Lung (tissue), 11 donors: ENCODE measurements at regions not wholly inside any gene's neighbourhood (a gene's known extent, or its start where the extent isn't known, plus 50 kb on each side); places are given as distances from the start of the nearest gene placed in this dataset.

Experiments
- ATAC-seq: fragments of 200-7000 bp; cut with Tn5 transposase; one replicate; pipeline ENCODE4 v1.9.1; 2020; ENCODE audit warnings: moderate number of reproducible peaks; ENCODE audit not compliant: insufficient read depth, low FRiP score
- DNase-seq, 3 donors: peaks; one replicate each; pipeline ENCODE4 v3.0.0-alpha.2; 2013 to 2017
- H3K27ac ChIP-seq, 2 donors: one replicate each; pipeline ENCODE4 v1.5.1; 2013; ENCODE audit warnings: mild to moderate bottlenecking in 2 of 2, moderate library complexity in 2 of 2, control low read depth in 1 of 2, inconsistent platforms in 1 of 2, low read depth in 1 of 2, low read length in 1 of 2
- H3K27me3 ChIP-seq, 3 donors: one replicate each; pipeline ENCODE4 v1.5.1; 2013; ENCODE audit warnings: low read length in 2 of 3; ENCODE audit not compliant: control insufficient read depth in 3 of 3, insufficient read depth in 3 of 3
- H3K36me3 ChIP-seq, 4 donors: one replicate each; pipeline ENCODE4 v1.5.1; 2013; ENCODE audit warnings: low read length in 4 of 4, mild to moderate bottlenecking in 1 of 4, moderate library complexity in 1 of 4; ENCODE audit not compliant: control insufficient read depth in 4 of 4, insufficient read depth in 4 of 4
- H3K4me1 ChIP-seq, 5 donors: one replicate each; pipeline ENCODE4 v1.5.1; 2013; ENCODE audit warnings: low read length in 5 of 5, mild to moderate bottlenecking in 2 of 5, moderate library complexity in 1 of 5; ENCODE audit not compliant: control insufficient read depth in 5 of 5, insufficient read depth in 5 of 5
- H3K4me3 ChIP-seq: one replicate; pipeline ENCODE4 v1.5.1; 2013; ENCODE audit warnings: mild to moderate bottlenecking, control low read depth, moderate library complexity
- H3K9ac ChIP-seq, 2 donors: one replicate each; pipeline ENCODE4 v1.5.1; 2013; ENCODE audit warnings: low read length in 2 of 2, control low read depth in 1 of 2; ENCODE audit not compliant: insufficient read depth in 1 of 2
- H3K9me3 ChIP-seq, 4 donors: one replicate each; pipeline ENCODE4 v1.5.1; 2013; ENCODE audit warnings: low read length in 3 of 4, mild to moderate bottlenecking in 1 of 4, moderate library complexity in 1 of 4; ENCODE audit not compliant: control insufficient read depth in 4 of 4, insufficient read depth in 3 of 4
- WGBS, 2 donors: extraction: QIAGEN DNeasy Blood & Tissue Kit; methylation state at CpG; one replicate each; pipeline ENCODE4 v1.1.7; 2013; 5-methylcytosine and 5-hydroxymethylcytosine counted together
- TF ChIP-seq, protein P1 (sequence below): IDR thresholded peaks from 2 replicates; pipeline ENCODE4 v1.5.1; 2012; ENCODE audit warnings: mild to moderate bottlenecking; ENCODE audit errors: control extremely low read depth, extremely low read depth
- donor health status: control.
- donor health status: control.
- donor health status: Bipolar disorder and iron deficiency.
- donor health status: healthy.
- donor health status: DM: yes; HTN: yes; CAD: no.

GRCh38 chr14:25868521-25869314 lies 729.1 kb downstream of the NOVA1 start:
- Histone ChIP-seq H3K36me3 (no peaks in the 10 kb centered on the region), H3K4me3 (no peak overlapping the region), H3K9ac (no peak overlapping the region), H3K27me3 (no peaks in the 10 kb centered on the region), H3K4me1 (no peaks in the 10 kb centered on the region), H3K27ac (no peak overlapping the region), H3K9me3 (no peaks in the 10 kb centered on the region)
- TF ChIP-seq, protein P1, sequence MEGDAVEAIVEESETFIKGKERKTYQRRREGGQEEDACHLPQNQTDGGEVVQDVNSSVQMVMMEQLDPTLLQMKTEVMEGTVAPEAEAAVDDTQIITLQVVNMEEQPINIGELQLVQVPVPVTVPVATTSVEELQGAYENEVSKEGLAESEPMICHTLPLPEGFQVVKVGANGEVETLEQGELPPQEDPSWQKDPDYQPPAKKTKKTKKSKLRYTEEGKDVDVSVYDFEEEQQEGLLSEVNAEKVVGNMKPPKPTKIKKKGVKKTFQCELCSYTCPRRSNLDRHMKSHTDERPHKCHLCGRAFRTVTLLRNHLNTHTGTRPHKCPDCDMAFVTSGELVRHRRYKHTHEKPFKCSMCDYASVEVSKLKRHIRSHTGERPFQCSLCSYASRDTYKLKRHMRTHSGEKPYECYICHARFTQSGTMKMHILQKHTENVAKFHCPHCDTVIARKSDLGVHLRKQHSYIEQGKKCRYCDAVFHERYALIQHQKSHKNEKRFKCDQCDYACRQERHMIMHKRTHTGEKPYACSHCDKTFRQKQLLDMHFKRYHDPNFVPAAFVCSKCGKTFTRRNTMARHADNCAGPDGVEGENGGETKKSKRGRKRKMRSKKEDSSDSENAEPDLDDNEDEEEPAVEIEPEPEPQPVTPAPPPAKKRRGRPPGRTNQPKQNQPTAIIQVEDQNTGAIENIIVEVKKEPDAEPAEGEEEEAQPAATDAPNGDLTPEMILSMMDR = no peak
- ATAC-seq (no peak), DNase-seq (no peak)
- 65 to 66% methylated on average over 6 of the region's 6 CpGs for WGBS, 2 donors

DNA sequence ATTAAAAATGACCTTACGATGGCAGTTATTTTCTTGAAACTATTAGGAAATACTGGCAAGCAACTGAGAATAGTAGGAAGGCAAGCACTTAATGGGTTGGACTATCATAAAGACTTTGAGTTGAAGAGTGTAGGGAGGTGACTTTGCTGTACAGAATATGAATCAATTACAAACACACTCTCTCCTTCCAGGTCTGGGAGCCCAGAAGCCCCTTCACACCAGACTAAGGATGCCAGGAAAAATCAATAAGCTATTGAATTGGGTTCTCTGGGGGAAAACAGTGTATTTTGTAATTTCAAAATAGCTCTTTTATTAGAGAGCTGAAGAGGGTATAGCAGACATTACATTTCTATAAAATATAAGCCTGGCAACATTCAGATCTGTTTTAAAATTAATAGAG lies 736.4 kb downstream of the NOVA1 start:
- Histone ChIP-seq H3K27ac (no peak overlapping the region), H3K9me3 (peaks cover 0 to 2% (median 0%) of the 10 kb centered on the region in 4 donors), H3K4me1 (no peaks in the 10 kb centered on the region), H3K9ac (no peak overlapping the region), H3K36me3 (no peaks in the 10 kb centered on the region), H3K4me3 (no peak overlapping the region), H3K27me3 (no peaks in the 10 kb centered on the region)
- WGBS, 2 donors = 76 to 79% methylated on average over 1 of the region's 1 CpG
- DNase-seq = no peak
- TF ChIP-seq, protein P1 = no peak
- ATAC-seq = no peak

GRCh38 chr14:25848601-25849000 lies 749.2 kb downstream of the NOVA1 start:
- Histone ChIP-seq H3K27ac (no peak overlapping the region), H3K9ac (no peak overlapping the region), H3K4me3 (no peak overlapping the region), H3K27me3 (no peaks in the 10 kb centered on the region), H3K4me1 (no peaks in the 10 kb centered on the region), H3K36me3 (no peaks in the 10 kb centered on the region), H3K9me3 (no peaks in the 10 kb centered on the region)
- DNase-seq (no peak), ATAC-seq (no peak)
- TF ChIP-seq, protein P1 = no peak
- 61 to 92% methylated on average over 2 of the region's 2 CpGs for WGBS, 2 donors

DNA sequence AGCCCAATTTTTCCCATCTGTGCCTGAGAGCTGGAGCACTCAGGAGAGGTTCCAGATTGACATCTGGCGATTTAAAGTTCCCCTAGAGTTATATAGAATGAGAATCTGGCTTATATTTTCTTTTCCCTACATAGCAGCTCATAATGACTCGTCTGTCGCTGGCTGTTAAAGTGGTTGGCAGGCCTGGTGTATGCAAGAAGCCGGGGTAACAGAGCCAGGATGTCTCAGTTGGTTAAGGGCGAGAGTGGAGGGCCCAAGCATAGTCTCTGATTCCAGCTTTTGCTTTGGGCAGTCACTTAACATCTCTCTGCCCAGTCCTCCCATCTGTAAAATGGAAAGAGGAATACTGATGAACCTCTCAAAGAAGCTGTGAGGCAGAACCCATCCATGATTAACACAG lies 751.6 kb downstream of the NOVA1 start:
- Histone ChIP-seq H3K4me1 (no peaks in the 10 kb centered on the region), H3K9ac (no peak overlapping the region), H3K27ac (no peak overlapping the region), H3K27me3 (no peaks in the 10 kb centered on the region), H3K36me3 (no peaks in the 10 kb centered on the region), H3K4me3 (no peak overlapping the region), H3K9me3 (no peaks in the 10 kb centered on the region)
- TF ChIP-seq, protein P1 = no peak
- 84 to 89% methylated on average over 5 of the region's 5 CpGs for WGBS, 2 donors
- ATAC-seq (no peak), DNase-seq (no peak)
